HuH-7 (cell line): ENCODE measurements at regions not wholly inside any gene's neighbourhood (a gene's known extent, or its start where the extent isn't known, plus 50 kb on each side); places are given as distances from the start of the nearest gene placed in this dataset.

ENCODE experiments used
- DNase-seq: peaks from one replicate; pipeline ENCODE4 v3.0.0; 2011; ENCODE audit warnings: low spot score

DNA sequence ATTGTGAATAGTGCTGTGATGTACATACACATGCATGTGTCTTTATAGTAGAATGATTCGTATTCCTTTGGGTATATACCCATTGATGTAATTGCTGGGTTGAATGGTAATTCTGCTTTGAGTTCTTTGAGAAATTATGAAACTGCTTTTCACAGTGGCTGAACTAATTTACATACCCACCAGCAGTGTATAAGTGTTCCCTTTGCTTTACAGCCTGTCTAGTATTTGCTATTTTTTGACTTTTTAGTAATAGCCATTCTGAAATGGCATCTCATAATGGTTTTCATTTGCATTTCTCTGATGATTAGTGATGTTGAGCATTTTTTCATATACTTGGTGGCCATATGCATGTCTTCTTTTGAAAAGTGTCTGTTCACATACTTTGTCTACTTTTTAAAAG, 54.5 kb upstream of the FAM78B start:
- DNase-seq, result no peak

DNA sequence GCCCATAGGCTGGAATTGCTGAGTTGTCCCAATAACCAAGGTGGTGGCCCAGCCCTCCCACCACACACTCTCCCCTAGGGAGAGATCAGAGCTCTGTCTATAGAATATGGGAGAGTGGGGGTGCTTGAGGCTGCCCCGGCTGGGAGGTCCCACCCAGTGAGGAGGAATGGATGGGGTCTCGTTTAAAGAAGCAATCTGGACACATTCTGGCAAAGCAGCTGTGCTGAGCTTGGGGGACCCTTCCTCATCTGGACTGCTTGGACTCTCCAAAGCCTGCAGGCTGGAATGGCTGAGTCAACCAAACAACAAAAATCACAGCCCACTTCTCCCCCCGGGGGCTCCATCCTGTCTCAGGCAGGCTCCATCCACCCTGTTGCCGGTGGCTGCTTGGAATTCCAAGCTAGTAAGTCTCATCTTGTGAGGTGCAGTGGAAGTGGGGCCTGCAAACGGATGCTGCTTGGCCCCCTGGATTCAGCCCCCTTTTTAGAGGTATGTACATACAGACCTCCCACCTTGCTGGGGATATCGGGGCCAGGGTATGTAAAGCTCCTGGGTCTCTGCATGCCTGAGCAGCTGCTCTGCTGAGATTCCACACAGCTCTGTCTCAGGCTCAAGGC, 67.1 kb upstream of the FAM78B start:
- no peak for DNase-seq

DNA sequence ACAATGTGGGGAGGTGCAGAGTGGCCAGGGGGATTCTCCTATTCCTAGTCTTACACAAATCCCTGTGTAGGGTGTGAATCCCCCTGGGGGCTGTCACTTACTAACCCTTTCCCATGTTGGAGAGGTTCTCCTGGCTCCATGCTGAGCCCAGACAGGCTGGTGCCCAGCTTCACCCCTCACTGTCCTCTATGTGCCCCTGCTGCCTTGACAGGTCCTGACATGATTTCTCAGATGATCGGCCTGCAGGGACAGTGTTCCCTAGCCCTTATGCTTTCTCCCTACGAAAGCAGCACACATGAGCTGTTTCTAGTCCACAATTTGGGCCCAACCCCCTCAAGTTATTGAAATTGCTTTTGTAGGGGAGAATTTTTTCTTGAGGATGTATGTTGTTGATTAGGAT, 68.9 kb upstream of the FAM78B start:
- no peak for DNase-seq

DNA sequence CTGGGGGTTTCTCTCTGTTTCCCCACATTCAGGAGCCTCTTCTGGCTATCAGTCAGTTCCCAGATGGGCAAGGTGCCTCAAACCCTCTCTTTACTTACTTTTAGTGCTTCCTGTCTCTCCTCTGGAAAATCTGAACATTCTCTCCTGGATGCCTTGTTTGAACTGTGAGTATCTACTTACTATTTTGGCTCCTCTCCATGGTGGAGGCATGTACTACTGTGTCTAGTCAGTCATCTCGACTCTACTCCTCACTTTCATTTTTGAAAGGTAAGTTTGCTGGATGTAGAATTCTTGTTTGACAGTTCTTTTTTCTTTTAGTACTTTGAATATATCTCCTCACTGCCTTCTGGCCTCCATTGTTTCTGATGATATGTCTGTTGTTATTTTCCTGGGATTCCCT, 70.9 kb upstream of the FAM78B start:
- no peak for DNase-seq

DNA sequence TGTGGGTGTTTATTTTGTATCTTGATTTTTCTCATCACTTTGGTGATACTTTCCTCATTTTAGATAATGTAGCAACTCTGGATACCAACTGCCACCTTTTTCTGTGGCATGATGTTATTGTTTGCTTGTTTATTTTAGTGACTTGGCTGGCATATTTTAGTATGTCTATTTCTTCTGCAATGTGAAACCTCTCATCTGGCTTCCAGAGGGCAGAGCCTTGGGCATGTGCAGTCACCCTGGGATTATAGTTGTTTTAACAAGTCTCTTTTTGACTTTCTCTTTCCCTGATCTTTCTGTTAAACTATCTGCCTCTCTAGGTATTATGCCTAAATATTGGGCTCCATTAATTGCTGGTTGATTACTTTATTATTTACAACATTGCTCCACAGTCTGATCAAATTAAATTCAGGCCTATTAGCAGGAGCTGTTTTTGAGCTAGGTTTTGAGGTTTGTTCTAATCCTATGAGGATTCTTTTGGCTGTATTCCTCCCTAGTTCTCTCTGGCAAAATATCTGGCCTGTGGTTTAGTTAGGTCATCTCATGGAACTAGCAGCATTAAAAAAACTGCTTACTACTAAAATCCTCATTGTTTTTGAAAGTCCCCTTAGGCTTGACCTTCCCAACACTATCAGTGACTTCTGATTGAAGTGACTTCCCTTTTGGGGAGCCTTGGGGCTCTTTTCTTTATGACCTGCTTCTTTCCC, 86.4 kb upstream of the FAM78B start:
- DNase-seq, result no peak

DNA sequence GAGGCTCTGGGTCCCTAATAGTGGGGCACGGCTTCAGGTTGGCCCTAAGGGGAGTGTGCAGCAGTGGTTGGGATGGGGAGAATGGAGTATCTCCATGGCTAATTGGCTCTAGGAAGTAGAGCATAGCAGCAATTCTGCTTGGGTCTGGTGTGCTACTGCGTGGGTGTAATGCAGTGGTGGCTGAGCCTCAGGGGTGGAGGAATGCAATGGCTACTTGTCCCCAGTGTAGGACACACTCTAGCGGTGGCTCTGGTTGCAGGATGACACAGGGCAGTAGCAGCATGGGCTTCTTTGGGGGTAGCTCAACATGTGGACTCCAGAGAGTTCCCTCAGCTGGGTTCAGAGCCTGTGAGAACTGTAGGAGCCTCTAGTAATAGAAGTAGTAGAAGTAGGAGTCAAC, 91.2 kb upstream of the FAM78B start:
- DNase-seq, result peak; percentile 15

DNA sequence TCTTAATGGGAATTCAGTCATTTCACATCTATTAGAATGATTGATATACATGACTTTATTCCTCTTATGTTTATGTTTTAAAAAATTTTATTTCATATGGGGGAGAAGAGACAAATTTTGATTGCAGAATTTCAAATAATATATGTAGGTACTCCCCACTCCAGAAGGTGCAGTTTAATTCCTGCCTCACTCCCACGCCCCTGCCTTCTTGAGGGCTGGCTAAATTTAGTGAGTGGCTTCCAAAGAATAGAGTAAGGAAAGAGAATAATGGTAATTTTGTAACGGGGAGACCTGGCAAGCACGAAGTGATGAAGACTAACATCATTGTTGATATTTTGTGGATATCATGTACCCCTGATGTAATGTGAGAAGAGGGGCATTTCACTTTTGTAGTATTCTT, 94.7 kb upstream of the FAM78B start:
- no peak for DNase-seq

DNA sequence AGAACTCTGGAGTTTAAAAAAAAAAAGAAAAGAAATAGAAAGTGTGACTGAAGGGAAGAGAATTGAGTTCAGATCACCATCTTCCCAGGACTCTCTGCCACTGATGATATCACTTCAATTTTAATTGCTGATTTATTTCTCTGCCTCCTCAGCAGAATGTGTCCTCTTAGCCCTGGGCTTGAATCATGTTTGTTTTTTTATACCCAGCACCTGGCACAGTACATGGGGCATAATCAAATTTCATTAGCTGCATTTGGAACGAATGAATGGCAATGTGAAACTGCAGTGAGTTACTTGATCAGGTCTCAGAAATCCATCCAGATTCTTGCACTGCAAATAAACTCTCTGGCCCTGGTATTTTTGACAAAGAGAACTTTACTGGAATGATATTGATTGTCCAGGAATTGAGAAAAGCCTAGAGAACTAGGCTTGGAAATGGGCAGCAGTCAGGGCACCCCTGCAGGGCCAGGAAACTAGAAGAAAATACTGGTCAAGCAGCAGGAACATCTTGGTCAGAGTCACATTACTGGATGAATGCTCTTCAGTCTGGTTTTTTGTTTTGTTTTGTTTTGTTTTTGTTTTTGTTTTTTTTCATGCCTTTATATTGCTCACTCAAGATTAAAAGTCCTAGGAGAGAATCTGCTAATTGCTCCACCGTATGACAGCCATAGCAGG, 103.8 kb upstream of the FAM78B start:
- no peak for DNase-seq

DNA sequence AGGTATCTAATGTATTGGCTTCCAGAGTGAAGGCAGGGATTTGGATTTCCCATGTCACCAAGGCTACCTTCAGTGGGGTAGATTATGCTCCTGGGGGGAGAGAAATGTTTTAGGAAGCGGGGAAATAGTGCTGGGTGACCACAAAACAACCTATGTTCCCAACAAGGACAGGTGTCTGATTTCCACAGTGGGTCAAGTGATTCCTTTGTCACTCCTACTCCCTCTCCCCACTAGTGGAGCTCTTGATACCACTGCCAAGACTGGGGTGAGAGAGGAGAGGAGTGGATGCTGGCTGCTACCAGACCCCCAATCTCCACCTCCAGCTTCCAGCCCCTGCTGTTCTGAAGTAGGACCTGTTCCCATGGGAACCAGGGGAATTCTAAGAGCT, 104.3 kb upstream of the FAM78B start:
- no peak for DNase-seq

DNA sequence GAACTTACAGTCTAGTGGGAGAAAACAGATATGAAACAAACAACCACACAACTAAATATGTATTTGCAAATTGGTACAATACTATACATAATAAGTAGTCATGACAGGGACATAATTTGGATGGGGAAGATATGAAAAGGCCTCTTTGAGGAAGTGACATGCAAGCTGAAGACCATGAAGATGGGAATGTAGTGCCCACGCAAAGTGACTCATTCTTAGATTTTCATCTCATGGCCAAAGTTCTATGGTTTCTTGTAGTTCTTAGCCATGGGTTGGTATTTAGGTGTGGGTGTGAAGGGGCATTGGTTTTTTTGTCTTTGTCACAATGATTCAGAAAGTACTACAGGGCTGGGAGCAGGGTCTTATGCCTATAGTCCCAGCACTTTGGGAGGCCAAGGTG, 105.4 kb upstream of the FAM78B start:
- no peak for DNase-seq

DNA sequence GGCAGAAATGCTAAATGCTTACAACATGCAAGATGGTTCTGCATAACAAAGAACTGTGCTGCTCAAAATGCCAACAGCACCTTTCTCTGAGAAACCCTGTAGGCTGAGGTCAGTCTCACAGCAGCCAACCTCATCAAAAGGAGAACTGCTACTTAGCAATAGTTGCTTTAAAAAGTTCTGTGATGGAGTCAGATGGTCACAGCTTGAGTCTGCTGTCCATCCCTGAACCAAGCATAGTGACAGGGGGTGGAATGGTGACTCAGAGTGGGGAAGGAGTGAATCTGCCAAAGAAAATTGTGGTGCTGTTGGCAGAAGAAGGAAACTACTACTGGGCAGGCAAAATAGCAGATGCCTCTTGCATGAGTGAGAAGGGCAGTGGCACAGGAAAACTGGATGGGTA, 106.0 kb upstream of the FAM78B start:
- DNase-seq, result no peak

DNA sequence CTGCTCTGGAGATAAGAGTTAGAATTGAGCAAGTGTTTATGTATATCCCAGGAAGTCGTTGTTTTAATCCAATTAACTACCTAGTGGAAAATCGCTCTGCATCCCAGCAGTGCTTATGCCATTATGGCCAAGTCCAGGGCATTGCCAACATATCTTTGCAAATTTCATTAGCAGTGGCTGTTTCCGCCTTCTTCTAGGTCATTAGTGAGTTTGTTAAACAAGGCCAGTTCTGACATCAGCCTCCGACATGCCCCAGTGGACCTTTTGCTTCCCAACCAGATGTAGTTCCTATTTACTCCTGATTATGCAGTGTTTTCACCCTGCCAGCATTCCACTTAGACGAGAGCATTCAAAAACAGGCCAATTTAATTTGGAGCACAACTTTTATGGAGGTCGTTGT, 106.8 kb upstream of the FAM78B start:
- no peak for DNase-seq

DNA sequence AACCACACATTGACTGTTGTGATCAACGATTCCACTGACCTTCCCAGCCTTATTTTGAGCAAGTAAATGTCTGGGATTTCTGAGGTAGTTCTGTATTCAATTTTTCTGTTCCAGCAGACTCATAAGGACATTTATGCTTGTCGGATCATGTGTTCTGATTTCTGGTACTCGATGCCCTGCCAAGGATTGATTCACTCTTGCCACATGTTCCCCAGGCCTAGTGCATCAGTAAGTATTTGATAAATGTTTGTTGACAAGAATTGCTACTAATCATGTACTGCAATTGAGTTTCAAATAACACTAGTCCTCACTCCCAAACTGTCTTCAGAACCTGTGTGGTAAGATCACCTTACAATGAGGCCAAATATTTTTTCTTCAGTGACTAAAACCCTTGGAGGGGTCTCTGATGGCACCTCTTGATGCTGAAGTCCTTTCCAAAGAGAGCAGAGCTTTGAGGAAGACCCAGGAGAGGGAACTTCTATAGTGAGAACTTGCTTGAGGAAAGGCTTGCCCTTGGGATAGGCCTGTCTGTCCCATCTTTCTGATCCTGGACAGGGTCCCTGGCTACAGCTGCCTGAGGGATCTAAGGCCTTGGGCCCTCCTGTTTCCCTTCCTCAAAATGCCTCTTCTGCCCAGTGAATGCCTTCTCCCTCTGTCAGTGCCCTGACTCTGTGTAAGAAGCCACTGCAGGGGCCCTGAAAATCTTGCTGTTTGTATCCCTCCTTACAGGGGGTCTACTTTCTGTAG, 115.8 kb upstream of the FAM78B start:
- DNase-seq, result no peak

DNA sequence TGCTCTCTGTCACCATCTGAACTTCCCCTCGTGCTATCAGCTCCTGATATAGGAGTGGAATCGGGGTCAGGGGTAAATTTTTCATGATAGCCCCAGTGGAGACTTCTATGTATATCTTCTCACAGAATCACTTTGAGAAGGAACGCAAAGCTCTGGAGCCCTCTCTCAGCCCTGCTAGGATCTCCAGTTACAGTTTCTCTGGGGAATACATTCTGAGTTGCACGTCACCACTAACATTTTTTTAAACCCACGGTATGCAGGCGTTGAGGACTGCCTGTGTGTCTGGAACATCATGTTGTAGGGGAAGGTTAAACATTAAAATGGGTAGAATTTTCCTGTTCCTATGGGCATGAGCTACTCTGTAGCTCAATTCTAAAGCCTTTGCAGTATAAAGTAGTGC, 116.4 kb upstream of the FAM78B start:
- no peak for DNase-seq

DNA sequence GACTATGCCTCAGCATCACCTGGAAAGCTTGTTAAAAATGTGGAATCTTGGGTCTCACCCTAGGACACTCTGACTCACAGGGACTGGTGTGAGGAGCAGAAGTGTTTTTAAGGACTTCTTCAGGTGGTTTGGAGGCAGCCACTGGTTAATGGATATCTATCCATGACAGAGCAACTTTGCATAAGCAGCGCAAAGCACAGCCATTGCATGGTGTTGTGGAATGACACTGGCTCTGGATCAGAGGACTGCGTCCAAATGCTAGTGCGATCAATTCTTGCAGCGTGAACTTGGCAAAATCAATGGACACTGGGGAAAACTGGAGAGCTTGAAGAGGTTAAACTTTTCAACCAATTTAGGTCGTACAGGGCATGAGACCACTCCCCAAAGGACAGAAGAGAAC, 116.8 kb upstream of the FAM78B start:
- DNase-seq, result no peak

DNA sequence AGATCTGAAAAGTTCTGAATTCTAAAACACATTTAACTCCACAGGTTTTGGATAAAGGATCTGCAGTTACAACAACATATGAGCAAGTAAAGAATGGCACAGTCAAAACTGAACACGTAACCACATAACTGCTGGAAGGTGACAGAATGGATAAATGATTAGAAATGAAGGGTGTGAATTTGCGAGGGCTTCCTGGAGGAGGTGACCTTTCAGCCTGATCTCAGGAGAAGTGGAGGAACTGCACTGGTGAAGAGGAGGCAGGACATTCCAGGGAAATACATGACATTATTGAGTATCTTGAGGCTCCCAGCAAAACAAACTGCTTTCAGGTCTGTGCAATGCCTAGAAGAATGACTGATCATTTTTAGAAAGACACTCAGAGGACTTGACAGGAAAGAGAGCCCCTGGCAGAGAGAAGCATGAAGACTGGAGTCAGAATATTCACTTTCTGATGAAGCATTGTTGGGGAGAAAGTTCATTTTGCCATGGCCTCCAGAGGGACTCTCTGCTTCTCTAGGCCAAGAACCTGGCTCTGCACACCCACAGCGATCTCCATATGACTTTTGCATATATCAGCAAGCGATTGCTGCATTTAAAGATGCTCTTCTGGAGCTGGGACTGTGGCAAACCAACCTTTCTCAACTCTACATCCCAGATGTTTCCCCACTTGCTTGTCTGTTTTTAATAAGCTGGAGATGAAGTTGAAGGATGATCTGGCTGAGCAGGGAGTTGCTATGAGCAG, 122.7 kb upstream of the FAM78B start:
- DNase-seq, result no peak

DNA sequence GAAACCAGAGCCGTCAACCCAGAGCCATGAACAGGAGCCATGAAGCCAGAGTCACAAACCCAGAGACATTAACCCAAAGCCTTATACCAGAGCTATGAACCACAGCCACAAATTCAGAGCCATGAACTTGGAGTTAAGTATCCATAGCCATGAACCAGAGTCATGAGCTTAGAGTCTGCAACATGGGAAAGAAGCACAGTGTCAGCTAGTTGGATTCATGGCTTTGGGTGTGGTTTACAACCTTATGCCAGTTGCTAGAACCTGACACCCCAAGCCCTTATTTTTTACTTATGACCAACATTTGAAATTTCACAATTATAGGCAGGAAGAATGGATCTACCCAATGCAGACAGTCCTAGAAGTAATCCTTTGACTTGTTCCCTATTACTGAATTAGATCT, 128.9 kb upstream of the FAM78B start:
- no peak for DNase-seq

DNA sequence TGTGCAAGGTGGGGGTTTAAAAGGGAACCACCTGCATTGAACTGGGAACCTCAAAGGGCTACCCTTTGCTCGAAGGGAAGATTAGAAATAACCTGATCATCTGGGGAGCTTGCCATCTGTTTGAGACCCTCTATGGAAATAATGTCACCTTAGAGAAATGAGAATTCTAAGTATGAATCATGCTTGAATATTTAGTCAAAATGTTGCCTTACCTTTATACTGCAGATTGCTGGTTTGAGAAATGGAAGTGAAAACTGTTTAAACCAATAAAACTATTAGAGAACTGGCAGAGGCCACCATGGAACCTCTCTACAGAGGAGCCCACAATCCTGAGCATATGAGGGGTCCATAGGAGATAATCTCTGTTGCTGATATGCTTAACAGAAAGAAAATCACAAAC, 131.2 kb upstream of the FAM78B start:
- no peak for DNase-seq

DNA sequence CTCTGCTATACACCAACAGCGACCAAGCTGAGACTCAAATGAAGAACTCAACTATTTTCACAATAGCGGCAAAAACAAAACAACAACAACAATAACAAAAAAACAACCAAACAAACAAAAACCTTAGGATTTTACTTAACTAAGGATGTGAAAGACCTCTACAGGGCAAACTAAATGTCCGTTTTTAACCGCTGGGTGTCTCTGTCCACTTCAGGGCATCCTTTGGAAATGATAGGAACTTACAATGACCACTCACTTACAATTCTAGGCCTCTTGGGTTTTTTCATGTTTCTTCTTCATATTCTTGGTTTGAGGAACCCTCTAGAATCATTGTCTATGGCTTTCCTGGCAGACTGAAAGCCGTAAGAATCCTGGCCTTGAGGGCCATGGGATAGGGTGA, 134.0 kb upstream of the FAM78B start:
- no peak for DNase-seq

DNA sequence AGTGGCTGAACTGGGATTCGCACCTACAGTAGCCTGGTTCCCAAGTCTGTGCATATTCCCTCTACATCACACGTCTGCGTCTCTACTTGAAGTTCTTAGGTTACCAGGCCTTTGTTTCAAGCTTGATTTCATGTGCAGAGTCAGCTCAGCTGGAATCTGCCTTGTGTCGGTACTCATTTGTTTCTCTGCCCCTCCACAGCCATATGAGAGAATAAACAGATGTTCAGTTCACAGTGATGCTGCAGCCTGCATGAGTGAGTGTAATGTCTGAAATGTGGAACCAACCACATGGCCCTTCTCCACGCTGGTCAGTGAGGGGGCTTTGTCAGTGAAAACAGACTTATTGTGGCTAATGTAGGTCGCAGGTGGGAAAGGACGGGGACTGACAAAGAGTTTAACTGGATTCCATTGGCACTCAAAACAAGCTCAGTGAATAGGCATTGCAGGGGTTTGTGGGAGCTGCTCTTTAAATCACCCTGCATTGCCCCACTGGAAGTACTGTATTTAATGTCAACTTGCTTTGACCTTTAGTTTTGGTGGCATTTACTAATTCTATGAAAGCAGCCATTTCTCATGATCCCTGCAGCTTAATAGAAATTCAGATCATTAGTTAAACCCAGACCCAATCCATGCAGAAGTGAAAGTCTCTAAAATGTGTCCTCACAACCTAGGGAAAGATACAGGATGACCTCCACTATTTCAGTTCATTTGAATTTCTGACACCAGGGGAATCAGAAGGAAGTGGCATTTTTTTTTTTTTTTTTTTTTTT, 136.4 kb upstream of the FAM78B start:
- DNase-seq, result no peak

DNA sequence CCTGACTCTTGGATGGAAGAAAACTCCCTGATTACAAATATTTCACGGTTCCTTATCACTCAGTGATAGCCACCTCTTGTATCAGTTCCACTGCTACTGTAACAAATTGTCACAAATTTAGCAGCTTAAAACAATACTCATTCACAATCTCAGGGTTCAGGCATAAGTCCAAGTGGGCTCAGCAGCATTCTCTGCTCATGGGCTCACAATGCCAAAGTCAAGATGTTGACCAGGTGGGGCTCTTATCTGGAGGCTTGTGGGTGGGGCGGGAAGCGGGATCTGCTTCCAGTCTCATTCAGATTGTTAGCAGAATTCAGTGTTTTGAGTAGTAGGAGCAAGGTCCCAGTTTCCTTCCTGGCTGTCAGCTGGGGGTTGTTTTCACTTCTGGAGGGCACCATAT, 137.3 kb upstream of the FAM78B start:
- DNase-seq, result no peak

DNA sequence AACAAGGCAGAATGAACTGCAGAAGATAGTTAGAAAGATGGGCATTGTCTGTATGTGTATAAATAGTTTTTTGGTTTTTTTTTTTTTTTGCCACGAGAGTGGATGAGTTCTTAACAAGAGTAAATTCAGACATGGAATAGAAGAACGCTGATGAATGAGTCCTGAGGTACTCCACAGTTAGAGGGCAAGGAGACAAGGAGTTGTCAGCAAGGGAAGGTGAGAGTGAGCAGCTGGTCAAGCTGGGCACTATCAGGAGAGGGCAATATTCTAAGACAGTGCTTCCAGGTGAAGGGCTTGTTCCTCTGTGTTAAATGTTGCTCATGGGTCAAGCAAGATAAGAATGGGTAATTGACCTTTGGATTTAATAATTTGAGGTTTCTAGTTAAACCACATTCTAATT, 138.6 kb upstream of the FAM78B start:
- DNase-seq, result no peak
